ENCODE measurements at regions not wholly inside any gene's neighbourhood (a gene's known extent, or its start where the extent isn't known, plus 50 kb on each side); places are given as distances from the start of the nearest gene placed in this dataset.
"Not testable (repeated sequence)": the region's sequence is repeated elsewhere in the genome, so short reads cannot be mapped to it uniquely, and the experiment has no call there.

DNA sequence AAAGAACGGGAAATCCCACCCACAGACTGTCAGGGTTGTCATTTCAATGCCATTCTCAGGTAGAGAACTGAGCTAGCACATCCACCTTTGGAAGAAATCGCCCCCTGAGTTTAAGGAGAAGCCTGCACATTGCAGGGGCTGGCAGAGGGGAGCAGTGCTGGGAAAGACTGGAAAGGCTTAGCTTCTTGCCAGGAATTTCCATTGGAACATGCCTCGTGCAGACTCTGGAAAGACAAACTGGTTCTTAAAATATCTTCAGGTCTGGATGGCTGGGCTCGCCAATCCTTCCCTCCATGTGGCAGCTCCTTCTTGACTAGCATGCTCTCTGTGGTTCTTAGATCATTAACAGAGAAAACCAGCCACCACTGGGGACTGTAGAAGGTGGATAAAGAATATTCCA is 414.1 kb downstream of the TSHZ3 start:
- no peaks in the 10 kb centered on the region for H3K4me1 ChIP-seq
- H3K9me3 ChIP-seq: peaks cover 0 to 4% (median 0%) of the 10 kb centered on the region in 11 donors
- no peak for ATAC-seq
- no peak overlapping the region for H3K4me3 ChIP-seq
- WGBS, 2 donors: 23 to 29% methylated on average over 4 of the region's 4 CpGs
- no peak overlapping the region for H3K27ac ChIP-seq
- intact Hi-C loops (cut with DNase I): no loop called here
- H3K36me3 ChIP-seq: no peaks in the 10 kb centered on the region
- peaks cover 0 to 31% (median 0%) of the 10 kb centered on the region in 7 donors for H3K27me3 ChIP-seq
- TF ChIP-seq CTCF (IDR thresholded peaks at IDR 0.05): no peak
- no peak for DNase-seq

DNA sequence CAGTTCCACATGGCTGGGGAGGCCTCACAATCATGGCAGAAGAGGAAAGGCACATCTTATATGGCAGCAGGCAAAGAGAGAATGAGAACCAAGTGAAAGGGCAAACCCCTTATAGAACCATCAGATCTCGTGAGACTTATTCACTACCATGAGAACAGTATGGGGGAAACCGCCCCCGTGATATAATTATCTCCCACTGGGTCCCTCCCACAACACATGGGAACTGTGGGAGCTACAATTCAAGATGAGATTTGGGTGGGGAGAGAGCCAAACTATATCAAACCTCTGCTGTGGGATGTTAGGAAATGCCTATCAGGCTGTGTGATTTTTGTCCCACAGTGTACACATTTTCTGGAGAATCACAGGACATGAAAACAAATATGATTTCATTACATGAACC is 415.8 kb downstream of the TSHZ3 start:
- H3K27ac ChIP-seq; H3K9me3 ChIP-seq; ATAC-seq; DNase-seq; intact Hi-C loops (cut with DNase I); H3K4me3 ChIP-seq; H3K36me3 ChIP-seq; H3K4me1 ChIP-seq: not testable (repeated sequence)
- peaks cover 0 to 23% (median 0%) of the 10 kb centered on the region in 7 donors for H3K27me3 ChIP-seq
- 64 to 68% methylated on average over 3 of the region's 3 CpGs for WGBS, 2 donors

GRCh38 chr19:30932854-30933253 is 416.4 kb downstream of the TSHZ3 start:
- no peak overlapping the region for H3K4me3 ChIP-seq
- H3K9me3 ChIP-seq: peaks cover 0 to 12% (median 7%) of the 10 kb centered on the region in 11 donors
- intact Hi-C loops (cut with DNase I): no loop called here
- no peak for ATAC-seq
- H3K27ac ChIP-seq: no peak overlapping the region
- H3K36me3 ChIP-seq: no peaks in the 10 kb centered on the region
- no peak for DNase-seq
- H3K27me3 ChIP-seq: peaks cover 0 to 19% (median 0%) of the 10 kb centered on the region in 7 donors
- TF ChIP-seq CTCF (IDR thresholded peaks at IDR 0.05): no peak
- WGBS, 2 donors: 38 to 41% methylated on average over 3 of the region's 3 CpGs
- no peaks in the 10 kb centered on the region for H3K4me1 ChIP-seq

DNA sequence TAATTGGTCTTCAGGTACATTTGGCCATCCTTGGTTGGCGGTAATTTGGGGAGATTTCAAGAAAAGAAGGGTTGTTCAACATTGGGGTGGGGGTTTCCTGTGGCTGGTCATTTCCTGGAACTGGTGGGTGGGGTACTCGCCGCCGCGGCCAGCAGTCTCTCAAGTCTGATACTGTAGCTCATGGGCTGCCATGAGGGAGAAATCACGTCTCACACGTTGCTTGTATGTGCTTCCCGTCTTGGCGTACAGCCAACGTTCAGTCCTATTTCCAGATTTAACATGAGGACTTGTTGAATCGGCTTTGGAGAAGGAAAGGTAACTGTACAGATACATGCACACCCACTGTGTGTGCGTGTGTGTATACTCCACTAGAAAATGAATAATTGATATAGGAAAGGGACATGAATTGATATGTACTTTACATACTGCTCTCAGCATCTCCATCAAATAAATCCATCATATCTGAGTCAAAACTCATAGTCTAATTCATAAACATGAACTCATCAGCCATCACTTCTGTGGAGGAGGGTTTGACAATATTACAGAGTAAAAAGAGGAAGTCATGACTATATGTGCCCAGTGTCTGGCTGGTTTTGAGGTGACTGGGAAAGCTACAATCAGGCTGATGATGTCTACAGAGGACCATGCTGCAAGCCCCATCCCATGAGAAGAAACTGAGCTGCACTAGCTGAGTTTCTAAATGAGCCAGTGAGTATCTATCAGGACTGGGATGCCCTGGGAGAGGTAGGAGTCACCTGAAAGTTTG is 418.1 kb downstream of the TSHZ3 start:
- no peak for ATAC-seq
- Histone ChIP-seq H3K9me3 (peaks cover 0 to 14% (median 7%) of the 10 kb centered on the region in 11 donors), H3K4me3 (no peak overlapping the region), H3K36me3 (no peaks in the 10 kb centered on the region), H3K4me1 (no peaks in the 10 kb centered on the region), H3K27ac (no peak overlapping the region), H3K27me3 (peaks cover 0 to 25% (median 5%) of the 10 kb centered on the region in 7 donors)
- no peak for TF ChIP-seq CTCF (IDR thresholded peaks at IDR 0.05)
- intact Hi-C loops (cut with DNase I): no loop called here
- WGBS, 2 donors: 66 to 75% methylated on average over 12 of the region's 12 CpGs
- no peak for DNase-seq

GRCh38 chr19:30927705-30928104 is 421.5 kb downstream of the TSHZ3 start:
- Histone ChIP-seq H3K27ac (no peak overlapping the region), H3K27me3 (peaks cover 0 to 33% (median 7%) of the 10 kb centered on the region in 7 donors), H3K4me1 (no peaks in the 10 kb centered on the region), H3K4me3 (no peak overlapping the region), H3K36me3 (no peaks in the 10 kb centered on the region), H3K9me3 (peaks cover 0 to 14% (median 7%) of the 10 kb centered on the region in 11 donors)
- intact Hi-C loops (cut with DNase I): no loop called here
- no peak for TF ChIP-seq CTCF (IDR thresholded peaks at IDR 0.05)
- ATAC-seq (no peak), DNase-seq (no peak)
- WGBS, 2 donors: 76 to 82% methylated on average over 6 of the region's 6 CpGs
